GM21786 (cell line): ENCODE measurements at regions not wholly inside any gene's neighbourhood (a gene's known extent, or its start where the extent isn't known, plus 50 kb on each side); places are given as distances from the start of the nearest gene placed in this dataset.
"Not testable (repeated sequence)": the region's sequence is repeated elsewhere in the genome, so short reads cannot be mapped to it uniquely, and the experiment has no call there.

Experiments used
- ATAC-seq: cut with Tn5 transposase; IDR thresholded peaks from one replicate; pipeline ENCODE4 v1.9.1; 2021; ENCODE audit not compliant: unreplicated experiment

GRCh38 chr10:106304056-106304455 is 860.5 kb downstream of the SORCS1 start:
- no peak for ATAC-seq

- ATAC-seq: no peak
Observed at GRCh38 chr10:106302961-106303360, 861.5 kb downstream of the SORCS1 start.

- no peak for ATAC-seq
Observed at GRCh38 chr10:106301146-106301545, 863.4 kb downstream of the SORCS1 start.

- no peak for ATAC-seq
Observed at GRCh38 chr10:106296750-106297392, 867.6 kb downstream of the SORCS1 start.

- no peak for ATAC-seq
Observed at GRCh38 chr10:106284802-106285587, 879.5 kb downstream of the SORCS1 start.

- ATAC-seq: no peak
Observed at GRCh38 chr10:106280896-106281460, 883.5 kb downstream of the SORCS1 start.

GRCh38 chr10:106278383-106278782 is 886.1 kb downstream of the SORCS1 start:
- ATAC-seq: no peak

- ATAC-seq: no peak
Observed at GRCh38 chr10:106271237-106271636, 893.3 kb downstream of the SORCS1 start.

- no peak for ATAC-seq
Observed at GRCh38 chr10:106268000-106268399, 896.5 kb downstream of the SORCS1 start.

- ATAC-seq: no peak
Observed at GRCh38 chr10:106267591-106267990, 896.9 kb downstream of the SORCS1 start.

GRCh38 chr10:106257432-106257831 is 907.1 kb downstream of the SORCS1 start:
- not testable (repeated sequence) for ATAC-seq

- no peak for ATAC-seq
Observed at GRCh38 chr10:106255111-106255678, 909.3 kb downstream of the SORCS1 start.

- ATAC-seq: no peak
Observed at GRCh38 chr10:106254071-106254470, 910.4 kb downstream of the SORCS1 start.

GRCh38 chr10:106252541-106252940 is 912.0 kb downstream of the SORCS1 start:
- ATAC-seq: no peak

GRCh38 chr10:106251573-106251972 is 912.9 kb downstream of the SORCS1 start:
- ATAC-seq: no peak

- no peak for ATAC-seq
Observed at GRCh38 chr10:106242301-106242700, 922.2 kb downstream of the SORCS1 start.

- no peak for ATAC-seq
Observed at GRCh38 chr10:106226828-106227227, 937.7 kb downstream of the SORCS1 start.

GRCh38 chr10:106226142-106226541 is 938.4 kb downstream of the SORCS1 start:
- no peak for ATAC-seq

- no peak for ATAC-seq
Observed at GRCh38 chr10:106224676-106225075, 939.8 kb downstream of the SORCS1 start.

- no peak for ATAC-seq
Observed at GRCh38 chr10:106217627-106218026, 946.9 kb downstream of the SORCS1 start.

- no peak for ATAC-seq
Observed at GRCh38 chr10:106216085-106216484, 948.4 kb downstream of the SORCS1 start.

GRCh38 chr10:106214243-106214642 is 950.3 kb downstream of the SORCS1 start:
- ATAC-seq: no peak
